Mesenchymal stem cell (in vitro differentiated cells and primary cell): ENCODE measurements at regions not wholly inside any gene's neighbourhood (a gene's known extent, or its start where the extent isn't known, plus 50 kb on each side); places are given as distances from the start of the nearest gene placed in this dataset.

ENCODE experiments used
- DNase-seq: peaks from one replicate; pipeline ENCODE4 v3.0.0-alpha.2; 2013
- H2AFZ ChIP-seq: one replicate; pipeline ENCODE4 v1.6.1; 2013; ENCODE audit warnings: low read depth, mild to moderate bottlenecking, control low read depth, inconsistent platforms, low read length, moderate library complexity
- H2AK5ac ChIP-seq: 2 replicates; pipeline ENCODE4 v1.6.1; 2013; ENCODE audit warnings: low read length, moderate library complexity, mild to moderate bottlenecking, inconsistent platforms; ENCODE audit not compliant: severe bottlenecking
- H2BK120ac ChIP-seq: one replicate; pipeline ENCODE4 v1.6.1; 2013; ENCODE audit warnings: low read depth, mild to moderate bottlenecking, inconsistent platforms, low read length, moderate library complexity
- H2BK12ac ChIP-seq, 2 experiments: one replicate each; pipeline ENCODE4 v1.6.1; 2013; ENCODE audit warnings: inconsistent platforms in 2 of 2, low read length in 2 of 2, mild to moderate bottlenecking in 2 of 2, moderate library complexity in 2 of 2, control low read depth in 1 of 2
- H2BK15ac ChIP-seq: one replicate; pipeline ENCODE4 v1.6.1; 2013; ENCODE audit warnings: mild to moderate bottlenecking, low read depth, inconsistent platforms; ENCODE audit not compliant: poor library complexity, severe bottlenecking
- H2BK5ac ChIP-seq: 2 replicates; pipeline ENCODE4 v1.6.1; 2013; ENCODE audit warnings: low read depth, mild to moderate bottlenecking, low read length, control low read depth, inconsistent platforms; ENCODE audit not compliant: poor library complexity, severe bottlenecking
- H3K14ac ChIP-seq, 2 experiments: one replicate each; pipeline ENCODE4 v1.6.1; 2013; ENCODE audit warnings: inconsistent platforms in 2 of 2, low read length in 2 of 2, control low read depth in 1 of 2, mild to moderate bottlenecking in 1 of 2, moderate library complexity in 1 of 2
- H3K18ac ChIP-seq, 2 experiments: one replicate each; pipeline ENCODE4 v1.6.1; 2013; ENCODE audit warnings: inconsistent platforms in 2 of 2, low read length in 2 of 2, control low read depth in 1 of 2, low read depth in 1 of 2, mild to moderate bottlenecking in 1 of 2
- H3K23ac ChIP-seq, 2 experiments: one replicate each; pipeline ENCODE4 v1.6.1; 2013; ENCODE audit warnings: inconsistent platforms in 2 of 2, low read length in 2 of 2, mild to moderate bottlenecking in 2 of 2, moderate library complexity in 2 of 2, control low read depth in 1 of 2
- H3K27ac ChIP-seq: 2 replicates; pipeline ENCODE4 v1.5.1; 2013; ENCODE audit warnings: mild to moderate bottlenecking, moderate library complexity, low read length, control low read depth, inconsistent platforms; ENCODE audit not compliant: poor library complexity, severe bottlenecking
- H3K27me3 ChIP-seq, 2 experiments: 2 replicates each; pipeline versions ENCODE4 v1.6.1 to v1.7.0; 2013; ENCODE audit warnings: low read length in 2 of 2, mild to moderate bottlenecking in 2 of 2, moderate library complexity in 2 of 2, control low read depth in 1 of 2, inconsistent platforms in 1 of 2; ENCODE audit not compliant: control insufficient read depth in 1 of 2, insufficient read depth in 1 of 2
- H3K36me3 ChIP-seq, 2 experiments: 2 replicates each; pipeline versions ENCODE4 v1.6.1 to v1.7.0; 2013; ENCODE audit warnings: low read length in 2 of 2, control low read depth in 1 of 2, inconsistent platforms in 1 of 2, low read depth in 1 of 2, mild to moderate bottlenecking in 1 of 2; ENCODE audit not compliant: insufficient read depth in 2 of 2, control insufficient read depth in 1 of 2
- H3K4ac ChIP-seq, 2 experiments: one replicate each; pipeline ENCODE4 v1.6.1; 2013; ENCODE audit warnings: inconsistent platforms in 2 of 2, low read length in 2 of 2, mild to moderate bottlenecking in 2 of 2, moderate library complexity in 2 of 2, control low read depth in 1 of 2, low read depth in 1 of 2
- H3K4me1 ChIP-seq: 2 replicates; pipeline ENCODE4 v1.6.1; 2013; ENCODE audit warnings: low read depth, low read length, control low read depth; ENCODE audit not compliant: control insufficient read depth, insufficient read depth
- H3K4me2 ChIP-seq: 2 replicates; pipeline ENCODE4 v1.6.1; 2013; ENCODE audit warnings: low read length, mild to moderate bottlenecking, inconsistent platforms; ENCODE audit not compliant: poor library complexity, severe bottlenecking
- H3K4me3 ChIP-seq, 2 experiments: 2 replicates each; pipeline versions ENCODE4 v1.5.1 to v1.7.0; 2013; ENCODE audit warnings: low read length in 2 of 2, mild to moderate bottlenecking in 2 of 2, control low read depth in 1 of 2, low read depth in 1 of 2; ENCODE audit not compliant: insufficient read depth in 1 of 2
- H3K79me1 ChIP-seq: replicated peaks from 2 replicates; pipeline ENCODE4 v1.6.1; 2013; ENCODE audit warnings: mild to moderate bottlenecking, control low read depth, low read length, inconsistent platforms; ENCODE audit not compliant: poor library complexity, severe bottlenecking
- H3K9ac ChIP-seq: 2 replicates; pipeline ENCODE4 v1.7.0; 2013; ENCODE audit warnings: mild to moderate bottlenecking, low read length, moderate library complexity
- H3K9me3 ChIP-seq: 2 replicates; pipeline ENCODE4 v1.7.0; 2013; ENCODE audit warnings: mild to moderate bottlenecking, low read length; ENCODE audit not compliant: control insufficient read depth
- H4K8ac ChIP-seq: one replicate; pipeline ENCODE4 v1.6.1; 2013; ENCODE audit warnings: inconsistent platforms, mild to moderate bottlenecking, low read length, moderate library complexity
- H4K91ac ChIP-seq: one replicate; pipeline ENCODE4 v1.6.1; 2013; ENCODE audit warnings: mild to moderate bottlenecking, low read length, inconsistent platforms
- WGBS: methylation state at CpG from one replicate; pipeline ENCODE4 v1.1.7; 2013; ENCODE audit warnings: mixed read lengths; 5-methylcytosine and 5-hydroxymethylcytosine counted together

DNA sequence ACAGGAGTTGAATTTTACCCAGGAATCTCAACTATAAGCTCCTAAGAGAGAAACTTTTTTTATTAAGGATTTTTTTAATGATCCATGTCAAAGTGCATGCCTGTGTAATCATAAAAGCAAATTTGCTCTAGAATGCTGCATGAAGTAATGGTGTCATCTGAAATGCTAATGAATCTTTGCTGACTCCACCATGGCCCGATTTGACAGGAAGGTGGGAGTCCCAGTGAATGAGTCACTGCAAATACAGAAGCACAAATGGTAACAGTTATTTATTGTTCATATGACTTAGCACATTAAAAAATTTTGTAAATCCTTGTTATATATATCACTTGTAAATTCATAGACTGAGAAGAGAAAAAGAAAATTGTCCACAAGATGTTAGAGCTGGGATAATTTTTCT lies 341.3 kb downstream of the RASEF start:
- Histone ChIP-seq H2AFZ (no peak overlapping the region), H2BK12ac (no peak overlapping the region), H3K27me3 (no peaks in the 10 kb centered on the region), H2BK15ac (no peak overlapping the region), H3K18ac (no peak overlapping the region), H3K9me3 (no peaks in the 10 kb centered on the region), H2BK120ac (no peak overlapping the region), H2BK5ac (no peak overlapping the region), H3K4me2 (no peak overlapping the region), H3K14ac (no peak overlapping the region), H3K79me1 (no peaks in the 10 kb centered on the region), H3K36me3 (no peaks in the 10 kb centered on the region), H3K27ac (no peak overlapping the region), H3K23ac (no peak overlapping the region), H4K8ac (no peak overlapping the region), H3K4me1 (no peaks in the 10 kb centered on the region), H3K4ac (no peak overlapping the region), H3K9ac (no peak overlapping the region), H3K4me3 (no peak overlapping the region), H2AK5ac (no peak overlapping the region), H4K91ac (no peak overlapping the region)
- peak; percentile 19 for DNase-seq
- WGBS = no CpG with 5 or more reads among the region's 1 CpG

DNA sequence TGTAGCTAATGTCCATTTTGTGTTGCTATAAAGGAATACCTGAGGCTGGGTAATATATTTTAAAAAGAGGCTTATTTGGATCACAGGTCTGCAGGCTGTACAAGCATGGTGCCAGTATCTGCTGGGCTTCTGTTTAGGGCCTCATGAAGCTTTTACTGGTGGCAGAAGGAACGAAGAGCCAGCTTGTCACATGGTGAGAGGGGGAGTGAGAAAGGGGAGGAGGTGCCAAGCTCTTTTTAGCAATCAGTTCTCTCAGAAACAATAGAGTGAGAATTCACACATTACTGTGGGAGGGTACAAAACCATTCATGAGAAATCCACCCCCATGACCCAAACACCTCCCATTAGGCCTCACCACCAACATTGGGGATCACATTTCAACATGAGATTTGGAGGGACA lies 340.9 kb downstream of the RASEF start:
- Histone ChIP-seq H2BK15ac (no peak overlapping the region), H3K9me3 (no peaks in the 10 kb centered on the region), H3K27ac (no peak overlapping the region), H3K4ac (peak overlapping the region in 1 of 2 experiments; percentile 79), H3K9ac (no peak overlapping the region), H4K8ac (peak overlapping the region; percentile 84), H3K14ac (peak overlapping the region in 1 of 2 experiments; percentile 55), H3K4me3 (no peak overlapping the region), H3K23ac (no peak overlapping the region), H3K36me3 (no peaks in the 10 kb centered on the region), H3K4me1 (no peaks in the 10 kb centered on the region), H3K27me3 (no peaks in the 10 kb centered on the region), H3K18ac (no peak overlapping the region), H2BK5ac (no peak overlapping the region), H2AK5ac (no peak overlapping the region), H3K79me1 (no peaks in the 10 kb centered on the region), H3K4me2 (no peak overlapping the region), H2BK12ac (peak overlapping the region; percentile 77 to 82), H2BK120ac (no peak overlapping the region), H4K91ac (no peak overlapping the region), H2AFZ (peak overlapping the region; percentile 53)
- no CpG with 5 or more reads among the region's 1 CpG for WGBS
- DNase-seq = no peak

DNA sequence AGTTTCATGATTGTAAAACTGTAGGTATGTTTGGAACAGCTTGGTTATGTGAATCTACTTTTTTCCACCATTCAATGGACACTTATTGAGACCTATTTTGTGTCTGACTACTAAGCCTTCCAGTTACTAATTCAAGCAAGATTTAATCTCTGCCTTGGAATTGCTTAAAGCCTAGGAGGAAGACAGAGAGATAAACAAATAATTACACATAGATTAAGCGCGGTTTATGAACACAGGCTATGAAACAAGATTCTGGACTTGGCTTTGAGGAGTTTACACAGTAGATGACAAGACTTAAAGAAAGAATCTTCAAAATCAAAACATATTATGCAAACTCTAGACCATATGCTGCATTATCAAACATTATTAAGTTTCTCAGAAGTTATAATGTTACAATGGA lies 340.4 kb downstream of the RASEF start:
- no peak overlapping the region for H3K23ac ChIP-seq
- no peak overlapping the region for H4K8ac ChIP-seq
- H3K4me1 ChIP-seq = no peaks in the 10 kb centered on the region
- no peak overlapping the region for H3K27ac ChIP-seq
- H3K4ac ChIP-seq = no peak overlapping the region
- no peak overlapping the region for H2BK15ac ChIP-seq
- no peak overlapping the region for H4K91ac ChIP-seq
- no peak overlapping the region for H3K9ac ChIP-seq
- H3K9me3 ChIP-seq = no peaks in the 10 kb centered on the region
- WGBS = no CpG with 5 or more reads among the region's 2 CpGs
- no peak overlapping the region for H3K18ac ChIP-seq
- H3K4me2 ChIP-seq = no peak overlapping the region
- no peak overlapping the region for H3K14ac ChIP-seq
- H2AFZ ChIP-seq = no peak overlapping the region
- H2BK120ac ChIP-seq = no peak overlapping the region
- no peaks in the 10 kb centered on the region for H3K36me3 ChIP-seq
- no peak overlapping the region for H2BK5ac ChIP-seq
- no peak overlapping the region for H2AK5ac ChIP-seq
- no peaks in the 10 kb centered on the region for H3K27me3 ChIP-seq
- no peak overlapping the region for H3K4me3 ChIP-seq
- H3K79me1 ChIP-seq = no peaks in the 10 kb centered on the region
- H2BK12ac ChIP-seq = no peak overlapping the region
- DNase-seq = peak; percentile 36

DNA sequence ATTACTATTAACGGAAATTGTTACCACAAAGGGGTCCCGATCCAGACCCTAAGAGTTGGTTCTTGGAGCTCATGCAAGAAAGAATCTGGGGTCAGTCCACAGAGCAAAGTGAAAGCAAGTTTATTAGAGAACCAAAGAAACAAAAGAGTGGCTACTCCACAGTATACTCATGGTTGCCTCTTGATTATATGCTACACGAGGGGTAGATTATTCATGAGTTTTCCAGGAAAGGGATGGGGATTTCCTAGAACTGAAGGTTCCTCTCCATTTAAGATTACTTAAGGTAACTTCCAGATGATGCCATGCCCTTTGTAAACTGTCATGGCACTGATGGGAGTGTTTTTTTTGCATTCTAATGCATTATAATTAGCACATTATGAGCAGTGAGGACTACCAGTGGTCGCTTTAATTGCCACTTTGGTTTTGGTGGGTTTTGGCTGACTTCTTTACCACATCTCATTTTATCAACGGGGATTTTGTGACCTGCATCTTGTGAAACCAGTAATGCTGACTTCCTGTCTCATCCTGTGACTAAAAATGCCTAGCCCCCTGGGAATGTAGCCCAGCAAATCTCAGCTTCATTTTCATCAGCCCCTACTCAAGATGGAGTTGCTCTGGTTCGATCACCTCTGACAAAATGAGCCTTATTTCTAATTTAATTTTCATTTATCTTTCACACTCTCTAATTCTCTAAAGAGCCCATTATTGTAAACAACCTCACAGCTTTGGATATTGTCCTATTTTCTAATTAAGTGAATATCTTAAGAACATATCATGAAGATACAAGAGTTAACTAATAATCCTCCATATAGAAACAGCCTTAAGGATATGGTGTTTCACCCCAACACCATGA lies 336.3 kb downstream of the RASEF start:
- no peak overlapping the region for H3K9ac ChIP-seq
- H2AK5ac ChIP-seq = no peak overlapping the region
- H3K18ac ChIP-seq = no peak overlapping the region
- no peak overlapping the region for H2BK12ac ChIP-seq
- no peak overlapping the region for H3K23ac ChIP-seq
- no peak overlapping the region for H3K27ac ChIP-seq
- WGBS = 73% methylated on average over 6 of the region's 6 CpGs
- no peaks in the 10 kb centered on the region for H3K27me3 ChIP-seq
- H2BK120ac ChIP-seq = no peak overlapping the region
- no peaks in the 10 kb centered on the region for H3K4me1 ChIP-seq
- no peak overlapping the region for H2BK15ac ChIP-seq
- no peak for DNase-seq
- no peak overlapping the region for H2AFZ ChIP-seq
- H3K4ac ChIP-seq = no peak overlapping the region
- H3K9me3 ChIP-seq = no peaks in the 10 kb centered on the region
- no peak overlapping the region for H4K91ac ChIP-seq
- no peak overlapping the region for H3K14ac ChIP-seq
- no peak overlapping the region for H3K4me2 ChIP-seq
- no peaks in the 10 kb centered on the region for H3K36me3 ChIP-seq
- H3K4me3 ChIP-seq = no peak overlapping the region
- no peaks in the 10 kb centered on the region for H3K79me1 ChIP-seq
- no peak overlapping the region for H2BK5ac ChIP-seq
- no peak overlapping the region for H4K8ac ChIP-seq
